Lower lobe of right lung (tissue), 2 donors: ENCODE measurements at regions not wholly inside any gene's neighbourhood (a gene's known extent, or its start where the extent isn't known, plus 50 kb on each side); places are given as distances from the start of the nearest gene placed in this dataset.

ENCODE experiments used
- ATAC-seq, 2 donors: fragments of 200-7000 bp; cut with Tn5 transposase; one replicate each; pipeline ENCODE4 v1.9.1; 2020 to 2022; ENCODE audit warnings: mild to moderate bottlenecking in 2 of 2, moderate library complexity in 2 of 2
- DNase-seq: peaks from one replicate; pipeline ENCODE4 v3.0.0-alpha.2; 2020
- H3K27ac ChIP-seq: fragments of 200-600 bp; one replicate; pipeline ENCODE4 v1.8.0; 2022
- H3K27me3 ChIP-seq: fragments of 200-600 bp; one replicate; pipeline ENCODE4 v1.8.0; 2022; ENCODE audit warnings: low read depth
- H3K36me3 ChIP-seq: fragments of 200-600 bp; one replicate; pipeline ENCODE4 v1.8.0; 2022; ENCODE audit warnings: mild to moderate bottlenecking
- H3K4me1 ChIP-seq: fragments of 200-600 bp; one replicate; pipeline ENCODE4 v1.8.0; 2022
- H3K4me3 ChIP-seq: fragments of 200-600 bp; one replicate; pipeline ENCODE4 v1.8.0; 2022; ENCODE audit warnings: mild to moderate bottlenecking
- H3K9me3 ChIP-seq: fragments of 200-600 bp; one replicate; pipeline ENCODE4 v1.8.0; 2022
- intact Hi-C: fragments of 100-400 bp; cut with DNase I; formaldehyde crosslinking; loops from one replicate; pipeline ENCODE4 v1.11.0; 2022
- TF ChIP-seq, protein P1 (sequence below): fragments of 200-600 bp; IDR thresholded peaks from one replicate; pipeline ENCODE4 v1.8.0; 2022; ENCODE audit warnings: antibody characterized with exemption, mild to moderate bottlenecking
- donor health status: DM: no; HTN: yes; CAD: no; lungs with severe emphysema.

DNA sequence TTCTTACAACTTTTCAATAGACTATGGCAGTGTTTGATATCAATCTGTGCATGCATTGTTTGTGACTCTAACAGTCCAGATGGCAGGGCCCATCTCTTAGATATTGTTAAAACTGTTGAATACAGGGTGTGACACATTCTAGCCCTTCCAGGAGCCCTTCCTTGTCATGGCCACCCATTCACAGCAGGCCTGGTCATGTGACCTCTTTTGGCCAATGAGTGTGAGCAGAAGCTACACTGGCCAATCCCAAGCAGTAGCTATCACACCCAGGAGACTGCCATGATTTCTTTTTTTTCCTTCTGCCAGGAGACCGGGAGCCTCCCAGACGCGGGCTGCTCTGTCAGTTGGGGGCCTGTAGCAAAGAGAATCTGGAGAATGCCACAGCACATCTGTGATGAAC is 655.4 kb upstream of the MKI67 start:
- no peak for DNase-seq
- intact Hi-C loops = no loop called here
- no peaks in the 10 kb centered on the region for H3K27me3 ChIP-seq
- H3K27ac ChIP-seq = no peak overlapping the region
- TF ChIP-seq, protein P1, sequence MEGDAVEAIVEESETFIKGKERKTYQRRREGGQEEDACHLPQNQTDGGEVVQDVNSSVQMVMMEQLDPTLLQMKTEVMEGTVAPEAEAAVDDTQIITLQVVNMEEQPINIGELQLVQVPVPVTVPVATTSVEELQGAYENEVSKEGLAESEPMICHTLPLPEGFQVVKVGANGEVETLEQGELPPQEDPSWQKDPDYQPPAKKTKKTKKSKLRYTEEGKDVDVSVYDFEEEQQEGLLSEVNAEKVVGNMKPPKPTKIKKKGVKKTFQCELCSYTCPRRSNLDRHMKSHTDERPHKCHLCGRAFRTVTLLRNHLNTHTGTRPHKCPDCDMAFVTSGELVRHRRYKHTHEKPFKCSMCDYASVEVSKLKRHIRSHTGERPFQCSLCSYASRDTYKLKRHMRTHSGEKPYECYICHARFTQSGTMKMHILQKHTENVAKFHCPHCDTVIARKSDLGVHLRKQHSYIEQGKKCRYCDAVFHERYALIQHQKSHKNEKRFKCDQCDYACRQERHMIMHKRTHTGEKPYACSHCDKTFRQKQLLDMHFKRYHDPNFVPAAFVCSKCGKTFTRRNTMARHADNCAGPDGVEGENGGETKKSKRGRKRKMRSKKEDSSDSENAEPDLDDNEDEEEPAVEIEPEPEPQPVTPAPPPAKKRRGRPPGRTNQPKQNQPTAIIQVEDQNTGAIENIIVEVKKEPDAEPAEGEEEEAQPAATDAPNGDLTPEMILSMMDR = no peak
- ATAC-seq = no peak
- H3K36me3 ChIP-seq = no peaks in the 10 kb centered on the region
- no peak overlapping the region for H3K4me3 ChIP-seq
- no peaks in the 10 kb centered on the region for H3K4me1 ChIP-seq
- no peaks in the 10 kb centered on the region for H3K9me3 ChIP-seq

DNA sequence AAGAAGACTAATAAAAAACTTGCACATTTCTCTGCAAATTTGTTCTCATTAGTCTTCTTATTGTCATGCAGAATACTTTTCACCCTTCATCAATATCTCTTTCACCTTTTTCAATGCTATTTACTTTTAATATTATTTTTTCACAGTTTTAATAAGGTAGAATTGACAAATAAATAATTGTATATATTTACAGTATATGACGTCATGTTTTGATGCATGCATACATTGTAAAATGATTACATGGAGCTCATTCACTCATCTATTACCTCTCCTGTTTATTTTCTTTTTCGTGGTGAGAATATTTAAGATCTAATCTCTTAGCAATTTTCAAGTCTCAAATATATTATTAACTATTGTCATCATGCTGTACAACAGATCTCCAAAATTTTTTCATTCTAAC is 658.2 kb upstream of the MKI67 start:
- ATAC-seq = no peak
- H3K9me3 ChIP-seq = no peaks in the 10 kb centered on the region
- H3K27ac ChIP-seq = no peak overlapping the region
- no peaks in the 10 kb centered on the region for H3K4me1 ChIP-seq
- no peak overlapping the region for H3K4me3 ChIP-seq
- TF ChIP-seq, protein P1 = no peak
- H3K27me3 ChIP-seq = no peaks in the 10 kb centered on the region
- intact Hi-C loops = no loop called here
- no peaks in the 10 kb centered on the region for H3K36me3 ChIP-seq
- DNase-seq = no peak

DNA sequence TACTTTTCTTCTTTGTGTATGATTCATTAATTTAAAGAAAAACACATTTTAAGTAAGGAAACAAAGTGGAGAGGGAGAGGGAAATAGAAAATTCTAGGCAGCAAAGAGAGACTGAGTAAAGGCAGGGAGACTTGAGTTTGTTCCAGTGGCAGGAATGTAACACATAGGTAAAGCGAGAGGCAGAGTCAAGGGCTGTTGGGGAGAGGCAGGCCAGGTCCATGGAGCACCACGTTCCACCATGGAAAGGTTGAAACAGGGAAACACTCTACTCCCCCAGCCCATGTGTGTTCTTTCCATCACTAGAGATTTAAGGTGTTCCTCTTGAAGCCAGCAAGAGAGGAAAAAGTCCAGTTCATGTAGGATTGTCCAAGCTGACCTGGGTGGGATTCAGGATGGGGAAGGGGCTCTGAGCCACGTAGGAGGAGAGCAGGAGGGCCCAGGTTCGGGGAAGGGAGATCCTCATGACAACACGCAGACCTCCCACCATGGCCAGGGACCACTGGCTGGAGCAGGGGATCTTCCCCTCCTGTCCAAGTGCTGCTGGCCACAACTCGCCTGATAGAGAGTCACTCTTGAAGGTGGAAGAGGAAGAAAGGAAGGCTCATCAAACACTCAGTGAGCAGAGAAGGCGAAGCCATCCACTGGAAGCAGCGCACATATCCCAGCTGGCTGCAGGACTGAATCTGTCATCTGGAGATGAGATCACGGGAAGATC is 666.4 kb upstream of the MKI67 start:
- TF ChIP-seq, protein P1 = no peak
- no peak for ATAC-seq
- no peaks in the 10 kb centered on the region for H3K4me1 ChIP-seq
- no peak for DNase-seq
- no peaks in the 10 kb centered on the region for H3K9me3 ChIP-seq
- no peak overlapping the region for H3K27ac ChIP-seq
- no peaks in the 10 kb centered on the region for H3K36me3 ChIP-seq
- intact Hi-C loops = no loop called here
- H3K27me3 ChIP-seq = no peaks in the 10 kb centered on the region
- no peak overlapping the region for H3K4me3 ChIP-seq

DNA sequence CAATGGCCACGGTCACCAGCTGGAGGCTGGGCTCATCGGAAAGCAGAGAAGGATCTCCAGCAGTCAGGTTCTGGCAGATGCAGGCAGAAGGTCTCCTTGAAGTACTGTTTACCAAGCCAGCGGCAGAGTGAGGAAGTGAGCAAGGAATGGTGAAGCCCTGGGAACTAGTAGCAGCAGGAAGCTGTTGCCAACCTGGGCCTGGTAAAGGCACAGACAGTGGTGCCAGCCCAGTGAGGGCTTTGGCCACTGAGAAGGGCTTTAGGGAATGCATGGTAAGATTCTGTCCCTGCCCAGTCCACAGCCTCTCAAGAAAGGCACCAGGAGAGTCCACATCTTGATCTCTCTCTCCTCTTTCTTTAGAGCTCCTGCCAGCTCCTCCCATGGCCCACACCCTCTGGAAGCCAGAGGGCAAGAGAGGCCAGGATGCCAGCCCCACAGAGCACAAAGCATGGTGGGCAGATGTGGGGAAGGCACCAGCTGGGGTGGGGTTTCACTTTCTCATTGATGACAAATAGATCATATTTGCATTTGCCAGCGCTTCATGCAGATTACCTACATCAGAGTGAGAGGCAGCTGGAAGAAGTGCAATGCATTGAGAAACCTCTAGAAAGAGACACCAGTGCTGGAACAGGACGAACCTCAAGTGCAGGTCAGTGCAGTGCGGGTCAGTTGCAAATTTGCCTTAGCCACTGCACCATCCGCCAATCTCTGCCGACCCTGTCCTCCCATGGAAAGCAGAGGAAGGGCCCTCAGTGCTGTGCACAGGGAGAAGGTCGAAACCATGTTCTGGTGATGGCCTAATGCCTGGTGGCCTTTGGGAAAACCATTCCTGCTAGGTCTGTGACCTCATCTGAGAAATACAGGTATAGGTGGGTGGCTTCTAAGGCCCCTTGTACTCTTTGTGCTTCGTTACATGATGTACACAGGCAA is 667.8 kb upstream of the MKI67 start:
- DNase-seq = no peak
- no peaks in the 10 kb centered on the region for H3K27me3 ChIP-seq
- no peak overlapping the region for H3K4me3 ChIP-seq
- TF ChIP-seq, protein P1 = no peak
- no peak for ATAC-seq
- no peaks in the 10 kb centered on the region for H3K9me3 ChIP-seq
- H3K4me1 ChIP-seq = no peaks in the 10 kb centered on the region
- no peak overlapping the region for H3K27ac ChIP-seq
- intact Hi-C loops = no loop called here
- H3K36me3 ChIP-seq = no peaks in the 10 kb centered on the region

DNA sequence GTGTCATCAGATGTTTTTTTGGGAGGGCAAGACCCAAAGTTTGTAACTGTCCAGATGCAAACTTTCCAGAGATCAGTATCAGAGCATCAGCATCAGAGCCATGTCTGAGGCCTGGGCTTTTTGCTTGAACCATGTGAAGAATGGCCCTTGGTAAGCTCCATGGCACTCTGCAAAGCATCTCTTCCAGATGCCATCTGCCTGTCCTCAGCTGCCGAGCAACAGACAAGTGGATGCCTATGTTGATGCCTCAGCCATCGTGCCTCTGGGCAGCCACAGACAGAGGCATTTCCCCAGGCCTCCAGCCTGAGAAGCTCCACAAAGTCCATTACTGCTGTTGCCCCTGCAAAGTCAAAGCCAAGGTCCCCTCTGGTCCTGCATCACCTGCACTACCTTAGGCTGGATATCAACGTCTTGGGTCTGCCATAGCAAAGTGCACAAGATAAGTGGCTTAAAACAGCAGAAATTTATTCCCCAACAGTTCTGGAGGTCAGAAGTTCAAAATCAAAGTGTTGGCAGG is 670.2 kb upstream of the MKI67 start:
- no peaks in the 10 kb centered on the region for H3K27me3 ChIP-seq
- ATAC-seq (no peak), DNase-seq (no peak)
- no peak overlapping the region for H3K4me3 ChIP-seq
- intact Hi-C loops = no loop called here
- no peaks in the 10 kb centered on the region for H3K9me3 ChIP-seq
- H3K36me3 ChIP-seq = no peaks in the 10 kb centered on the region
- H3K27ac ChIP-seq = no peak overlapping the region
- TF ChIP-seq, protein P1 = no peak
- H3K4me1 ChIP-seq = no peaks in the 10 kb centered on the region
